NCI-H748 treated with DMSO at 0.1 percent for 48 hours (cell line): ENCODE measurements at regions not wholly inside any gene's neighbourhood (a gene's known extent, or its start where the extent isn't known, plus 50 kb on each side); places are given as distances from the start of the nearest gene placed in this dataset.

Experiments used
- DNase-seq: peaks from one replicate; lab custom pipeline; 2025; lab: John Stamatoyannopoulos, UW

- no peak for DNase-seq
These were observed 94.7 kb upstream of the KRR1 start for GRCh38 chr12:75606151-75606550.

- DNase-seq, result no peak
These were observed 92.1 kb upstream of the KRR1 start for GRCh38 chr12:75603475-75603874.

- no peak for DNase-seq
These were observed 90.7 kb upstream of the KRR1 start for GRCh38 chr12:75602106-75602505.

GRCh38 chr12:75600146-75600545 is 88.7 kb upstream of the KRR1 start:
- no peak for DNase-seq

- no peak for DNase-seq
These were observed 87.7 kb upstream of the KRR1 start for GRCh38 chr12:75599061-75599460.

- no peak for DNase-seq
These were observed 85.0 kb upstream of the KRR1 start for GRCh38 chr12:75596406-75596805.

GRCh38 chr12:75592638-75593335 is 81.4 kb upstream of the KRR1 start:
- no peak for DNase-seq

- no peak for DNase-seq
These were observed 80.7 kb upstream of the KRR1 start for GRCh38 chr12:75592086-75592485.

GRCh38 chr12:75591628-75592027 is 80.2 kb upstream of the KRR1 start:
- no peak for DNase-seq

GRCh38 chr12:75589801-75590200 is 78.4 kb upstream of the KRR1 start:
- no peak for DNase-seq

GRCh38 chr12:75587340-75588106 is 76.1 kb upstream of the KRR1 start:
- no peak for DNase-seq

- DNase-seq, result no peak
These were observed 73.9 kb upstream of the KRR1 start for GRCh38 chr12:75585330-75585729.

- no peak for DNase-seq
These were observed 71.9 kb upstream of the KRR1 start for GRCh38 chr12:75583355-75583754.

- DNase-seq, result no peak
These were observed 70.1 kb upstream of the KRR1 start for GRCh38 chr12:75581515-75581914.

GRCh38 chr12:75579552-75579951 is 68.1 kb upstream of the KRR1 start:
- DNase-seq, result no peak

GRCh38 chr12:75578546-75578945 is 67.1 kb upstream of the KRR1 start:
- peak; percentile 70 for DNase-seq

GRCh38 chr12:75577812-75578211 is 66.4 kb upstream of the KRR1 start:
- DNase-seq, result no peak

GRCh38 chr12:75571656-75572205 is 60.3 kb upstream of the KRR1 start:
- DNase-seq, result no peak

GRCh38 chr12:75571204-75571603 is 59.8 kb upstream of the KRR1 start:
- DNase-seq, result peak; percentile 90

GRCh38 chr12:75568801-75569200 is 57.4 kb upstream of the KRR1 start:
- no peak for DNase-seq

- DNase-seq, result no peak
These were observed 57.0 kb upstream of the KRR1 start for GRCh38 chr12:75568393-75568792.

GRCh38 chr12:75565795-75566194 is 54.4 kb upstream of the KRR1 start:
- DNase-seq, result no peak

- DNase-seq, result no peak
These were observed 53.4 kb upstream of the KRR1 start for GRCh38 chr12:75564852-75565251.
